Epithelial cell of proximal tubule (primary cell): ENCODE measurements at regions not wholly inside any gene's neighbourhood (a gene's known extent, or its start where the extent isn't known, plus 50 kb on each side); places are given as distances from the start of the nearest gene placed in this dataset.

Experiments
- DNase-seq: peaks from one replicate; pipeline ENCODE4 v3.0.0-alpha.2; 2011; ENCODE audit warnings: low read depth
- H3K4me3 ChIP-seq: 2 replicates; pipeline ENCODE4 v1.5.1; 2011; ENCODE audit warnings: low read depth, mild to moderate bottlenecking, low read length
- CTCF ChIP-seq: conservative IDR thresholded peaks from 2 replicates; pipeline ENCODE4 v1.5.1; 2012; ENCODE audit warnings: low read depth, mild to moderate bottlenecking, low read length

- H3K4me3 ChIP-seq: no peak overlapping the region
- TF ChIP-seq CTCF: no peak
- no peak for DNase-seq
Observed at GRCh38 chr6:139846538-139847456, 472.3 kb upstream of the CITED2 start.

GRCh38 chr6:139844907-139845306, 470.5 kb upstream of the CITED2 start:
- DNase-seq: no peak
- H3K4me3 ChIP-seq: no peak overlapping the region
- no peak for TF ChIP-seq CTCF

GRCh38 chr6:139841794-139842215, 467.4 kb upstream of the CITED2 start:
- DNase-seq: no peak
- no peak overlapping the region for H3K4me3 ChIP-seq
- TF ChIP-seq CTCF: no peak

- no peak overlapping the region for H3K4me3 ChIP-seq
- DNase-seq: no peak
- no peak for TF ChIP-seq CTCF
Observed at GRCh38 chr6:139839506-139840156, 465.2 kb upstream of the CITED2 start.

GRCh38 chr6:139834232-139834631, 459.8 kb upstream of the CITED2 start:
- DNase-seq: no peak
- no peak overlapping the region for H3K4me3 ChIP-seq
- no peak for TF ChIP-seq CTCF

GRCh38 chr6:139833592-139833991, 459.1 kb upstream of the CITED2 start:
- no peak for TF ChIP-seq CTCF
- H3K4me3 ChIP-seq: no peak overlapping the region
- DNase-seq: no peak
